Ovary (tissue), 7 donors: ENCODE measurements at regions not wholly inside any gene's neighbourhood (a gene's known extent, or its start where the extent isn't known, plus 50 kb on each side); places are given as distances from the start of the nearest gene placed in this dataset.

Experiments used
- DNase-seq, 5 donors: peaks; one replicate each; pipeline ENCODE4 v3.0.0-alpha.2; 2019 to 2020
- H3K27ac ChIP-seq, 2 donors: fragments of 200-600 bp; one replicate each; pipeline versions ENCODE4 v1.5.1 to v1.8.0; 2019 to 2022
- H3K27me3 ChIP-seq: fragments of 200-600 bp; one replicate; pipeline ENCODE4 v1.8.0; 2022
- H3K36me3 ChIP-seq: fragments of 200-600 bp; sonication (generic); one replicate; pipeline ENCODE4 v1.5.1; 2019
- H3K4me1 ChIP-seq: one replicate; pipeline ENCODE4 v1.8.1; 2013; ENCODE audit warnings: mild to moderate bottlenecking, moderate library complexity; ENCODE audit not compliant: insufficient read depth
- H3K4me3 ChIP-seq: fragments of 200-600 bp; sonication (generic); one replicate; pipeline ENCODE4 v1.5.1; 2017
- H3K9me3 ChIP-seq, 2 donors: fragments of 200-600 bp in 1 of 2; sonication (generic) in 1 of 2; one replicate each; pipeline versions ENCODE4 v1.5.1 to v1.8.1; 2013 to 2019; ENCODE audit warnings: mild to moderate bottlenecking in 1 of 2, moderate library complexity in 1 of 2
- CTCF ChIP-seq, 3 donors: fragments of 450-650 bp in 2 of 3; fragments of 200-600 bp in 1 of 3; IDR thresholded peaks; one replicate each; pipeline versions ENCODE4 v1.5.1 to v1.8.0; 2016 to 2022; ENCODE audit warnings: antibody characterized with exemption in 3 of 3, mild to moderate bottlenecking in 1 of 3
- EP300 ChIP-seq: sonication (generic); formaldehyde crosslinking; IDR thresholded peaks from one replicate; pipeline ENCODE4 v1.6.1; 2017; ENCODE audit warnings: antibody characterized with exemption
- POLR2A ChIP-seq: fragments of 450-650 bp; IDR thresholded peaks from one replicate; pipeline ENCODE4 v1.6.1; 2017; ENCODE audit warnings: antibody characterized with exemption, mild to moderate bottlenecking, moderate library complexity
- WGBS, 3 donors: extraction: QIAGEN DNeasy Blood & Tissue Kit in 1 of 3; methylation state at CpG; one replicate each; pipeline versions ENCODE4 v1.1.5 to v1.1.7; 2013 to 2017; 5-methylcytosine and 5-hydroxymethylcytosine counted together
- intact Hi-C, 4 donors: fragments of 100-400 bp; cut with DNase I; formaldehyde crosslinking; loops; one replicate each; pipeline versions ENCODE4 v1.11.0 to v1.15.1; 2022 to 2023
- donor health status: DM: no; HTN: no; CAD: no; lungs with moderate emphysema.
- donor health status: DM: no; HTN: no; CAD: no.
- donor health status: Bipolar disorder and iron deficiency.
- donor health status: DM: no; HTN: no; CAD: no.
- donor health status: DM: yes; HTN: yes; CAD: no.

- no peak for DNase-seq
- no peaks in the 10 kb centered on the region for H3K4me1 ChIP-seq
These were observed 97.9 kb downstream of the FOXF2 start for GRCh38 chr6:1487239-1487638.

GRCh38 chr6:1491025-1491424 lies 101.6 kb downstream of the FOXF2 start:
- WGBS, 3 donors, result 91 to 97% (median 93%) methylated on average over 11 of the region's 11 CpGs
- Histone ChIP-seq H3K4me1 (no peaks in the 10 kb centered on the region), H3K27me3 (no peaks in the 10 kb centered on the region), H3K36me3 (no peaks in the 10 kb centered on the region), H3K4me3 (no peak overlapping the region), H3K27ac (no peak overlapping the region), H3K9me3 (no peaks in the 10 kb centered on the region)
- no peak for DNase-seq
- intact Hi-C loops, result no loop called here
- TF ChIP-seq EP300 (no peak), POLR2A (no peak), CTCF (IDR thresholded peaks at IDR 0.05) (no peak)

More at GRCh38 chr6:1487239-1487638, 97.9 kb downstream of the FOXF2 start:
- intact Hi-C loops, result no loop called here
- WGBS, 3 donors, result 66% methylated on average over 4 of the region's 4 CpGs
- no peaks in the 10 kb centered on the region for H3K36me3 ChIP-seq
- H3K27me3 ChIP-seq, result no peaks in the 10 kb centered on the region
- no peaks in the 10 kb centered on the region for H3K9me3 ChIP-seq
- TF ChIP-seq POLR2A (no peak), EP300 (no peak), CTCF (IDR thresholded peaks at IDR 0.05) (no peak)
- H3K4me3 ChIP-seq, result no peak overlapping the region
- no peak overlapping the region for H3K27ac ChIP-seq

- Histone ChIP-seq H3K27ac (no peak overlapping the region), H3K27me3 (no peaks in the 10 kb centered on the region), H3K9me3 (no peaks in the 10 kb centered on the region), H3K4me1 (no peaks in the 10 kb centered on the region), H3K4me3 (no peak overlapping the region), H3K36me3 (no peaks in the 10 kb centered on the region)
- TF ChIP-seq POLR2A (no peak), CTCF (IDR thresholded peaks at IDR 0.05) (no peak), EP300 (no peak)
- 38 to 51% (median 46%) methylated on average over 10 of the region's 10 CpGs for WGBS, 3 donors
- intact Hi-C loops, result no loop called here
- DNase-seq, result no peak
These were observed 102.4 kb downstream of the FOXF2 start for GRCh38 chr6:1491591-1492319.

GRCh38 chr6:1494671-1495070 lies 105.3 kb downstream of the FOXF2 start:
- Histone ChIP-seq H3K27me3 (no peaks in the 10 kb centered on the region), H3K9me3 (no peaks in the 10 kb centered on the region), H3K4me1 (peaks cover 10% of the 10 kb centered on the region), H3K27ac (no peak overlapping the region), H3K4me3 (no peak overlapping the region), H3K36me3 (no peaks in the 10 kb centered on the region)
- DNase-seq, result no peak
- intact Hi-C loops, result no loop called here
- TF ChIP-seq POLR2A, result no peak
- no peak for TF ChIP-seq EP300
- TF ChIP-seq CTCF (IDR thresholded peaks at IDR 0.05), result no peak
- 85 to 95% (median 92%) methylated on average over 9 of the region's 9 CpGs for WGBS, 3 donors
